ENCODE measurements at regions not wholly inside any gene's neighbourhood (a gene's known extent, or its start where the extent isn't known, plus 50 kb on each side); places are given as distances from the start of the nearest gene placed in this dataset.

DNA sequence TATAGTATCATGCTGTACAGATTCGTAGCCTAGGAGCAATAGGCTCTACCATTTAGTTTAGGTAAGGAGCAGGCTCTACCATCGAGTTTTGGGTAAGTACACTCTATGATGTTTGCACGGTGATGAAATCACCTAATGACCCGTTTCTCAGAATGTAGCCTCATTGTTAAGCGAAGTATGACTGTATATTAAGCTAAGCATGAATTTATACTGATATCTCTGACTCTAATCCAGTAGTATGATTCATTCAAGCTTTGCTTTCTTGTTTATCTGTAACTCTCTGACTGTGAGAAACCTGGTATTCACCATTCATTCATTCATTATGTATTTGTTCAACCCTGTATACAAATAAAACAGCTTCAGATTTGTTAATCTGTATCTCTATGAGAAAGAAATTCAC is 283.9 kb upstream of the PRICKLE1 start:
- TF ChIP-seq, protein P1, sequence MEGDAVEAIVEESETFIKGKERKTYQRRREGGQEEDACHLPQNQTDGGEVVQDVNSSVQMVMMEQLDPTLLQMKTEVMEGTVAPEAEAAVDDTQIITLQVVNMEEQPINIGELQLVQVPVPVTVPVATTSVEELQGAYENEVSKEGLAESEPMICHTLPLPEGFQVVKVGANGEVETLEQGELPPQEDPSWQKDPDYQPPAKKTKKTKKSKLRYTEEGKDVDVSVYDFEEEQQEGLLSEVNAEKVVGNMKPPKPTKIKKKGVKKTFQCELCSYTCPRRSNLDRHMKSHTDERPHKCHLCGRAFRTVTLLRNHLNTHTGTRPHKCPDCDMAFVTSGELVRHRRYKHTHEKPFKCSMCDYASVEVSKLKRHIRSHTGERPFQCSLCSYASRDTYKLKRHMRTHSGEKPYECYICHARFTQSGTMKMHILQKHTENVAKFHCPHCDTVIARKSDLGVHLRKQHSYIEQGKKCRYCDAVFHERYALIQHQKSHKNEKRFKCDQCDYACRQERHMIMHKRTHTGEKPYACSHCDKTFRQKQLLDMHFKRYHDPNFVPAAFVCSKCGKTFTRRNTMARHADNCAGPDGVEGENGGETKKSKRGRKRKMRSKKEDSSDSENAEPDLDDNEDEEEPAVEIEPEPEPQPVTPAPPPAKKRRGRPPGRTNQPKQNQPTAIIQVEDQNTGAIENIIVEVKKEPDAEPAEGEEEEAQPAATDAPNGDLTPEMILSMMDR (IDR thresholded peaks at IDR 0.05), result no peak
- TF ChIP-seq POLR2A (IDR thresholded peaks at IDR 0.05), result no peak
